GM21786 (cell line): ENCODE measurements at regions not wholly inside any gene's neighbourhood (a gene's known extent, or its start where the extent isn't known, plus 50 kb on each side); places are given as distances from the start of the nearest gene placed in this dataset.
A peak's percentile ranks its signal among the peaks of the same experiment; 100 is the strongest.
"Not testable (repeated sequence)": the region's sequence is repeated elsewhere in the genome, so short reads cannot be mapped to it uniquely, and the experiment has no call there.

Experiments
- ATAC-seq: cut with Tn5 transposase; IDR thresholded peaks from one replicate; pipeline ENCODE4 v1.9.1; 2021; ENCODE audit not compliant: unreplicated experiment

DNA sequence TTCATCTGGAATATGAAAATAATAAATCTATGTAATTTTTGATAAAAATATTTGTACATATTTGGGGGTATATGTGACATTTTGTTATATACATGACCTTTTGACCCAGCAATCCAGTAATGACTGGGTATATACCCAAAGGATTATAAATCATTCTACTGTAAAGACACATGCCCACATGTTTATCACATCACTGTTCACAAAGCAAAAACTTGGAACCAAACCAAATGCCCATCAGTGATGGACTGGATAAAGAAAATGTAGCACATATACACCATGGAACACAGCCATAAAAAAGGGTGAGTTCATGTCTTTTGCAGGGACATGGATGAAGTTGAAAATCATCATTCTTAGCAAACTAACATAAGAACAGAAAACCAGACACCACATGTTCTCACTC, 472.1 kb upstream of the DDX18 start:
- ATAC-seq: no peak

DNA sequence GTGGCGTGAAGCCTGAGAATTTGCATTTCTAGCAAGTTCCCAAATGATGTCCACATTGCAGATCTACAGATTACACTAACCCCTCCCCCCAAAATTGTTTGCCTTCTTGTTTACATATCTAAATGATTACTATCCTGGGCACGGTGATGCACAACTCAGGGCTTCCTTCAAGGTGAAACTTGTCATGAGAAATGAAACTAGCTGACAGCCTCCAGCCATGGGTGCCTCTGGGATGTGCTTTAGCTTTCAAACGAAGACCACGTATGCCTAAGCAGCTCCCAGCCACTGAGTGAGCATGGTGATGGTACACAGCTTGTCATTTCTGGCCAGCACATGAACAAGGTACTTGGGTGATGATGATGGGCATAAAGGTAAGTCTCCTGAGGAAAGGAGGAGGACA, 464.8 kb upstream of the DDX18 start:
- no peak for ATAC-seq

DNA sequence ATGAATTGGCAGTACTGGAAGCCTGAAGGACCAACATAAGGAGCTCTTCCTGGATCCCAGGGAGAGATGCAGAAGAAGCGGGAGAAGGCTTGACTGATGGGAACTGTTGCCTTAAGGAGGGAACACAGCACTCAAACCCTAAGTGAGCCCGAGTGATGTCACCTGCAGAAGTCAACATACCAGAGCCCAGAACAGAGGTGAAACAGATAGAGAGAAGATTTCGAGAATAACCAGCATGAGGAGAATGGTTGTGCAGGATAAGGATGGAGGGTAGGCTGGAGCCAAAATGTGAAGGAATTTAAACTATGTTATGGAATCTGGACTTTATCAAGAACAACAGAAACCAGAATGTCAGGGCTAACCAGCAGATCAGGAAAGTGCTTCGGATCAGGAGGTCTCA, 463.1 kb upstream of the DDX18 start:
- no peak for ATAC-seq

DNA sequence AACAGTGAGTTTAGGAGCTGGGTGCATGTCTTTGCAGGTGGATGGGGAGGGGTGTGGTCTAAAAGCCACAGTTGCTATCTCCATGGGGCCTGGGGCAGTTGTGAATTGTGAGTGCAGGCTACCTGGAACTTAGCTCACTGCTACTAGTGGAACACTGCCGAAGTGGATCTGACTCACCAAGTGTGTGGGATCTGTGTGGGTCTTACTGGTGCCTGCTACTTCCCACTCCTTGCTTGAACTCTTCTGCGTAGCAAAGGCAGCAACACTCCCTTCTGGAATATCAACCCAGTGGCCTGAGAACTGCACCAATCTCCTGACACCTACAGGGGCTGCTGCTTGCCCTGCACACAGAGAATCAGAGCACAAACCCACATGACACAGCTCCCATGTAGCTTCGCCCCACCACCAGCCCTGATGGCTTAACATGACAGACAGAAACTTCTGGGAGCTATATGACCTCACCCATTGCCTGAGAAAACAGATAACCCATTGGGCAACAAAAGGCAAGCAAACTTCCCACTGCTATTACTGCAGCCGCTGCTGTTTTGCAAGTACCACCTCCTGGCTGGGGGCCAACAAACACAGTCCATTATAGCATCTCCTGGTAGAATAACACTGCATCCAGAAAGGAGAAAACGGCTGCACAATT, 455.1 kb upstream of the DDX18 start:
- no peak for ATAC-seq

GRCh38 chr2:117360586-117360985, 453.9 kb upstream of the DDX18 start:
- no peak for ATAC-seq

GRCh38 chr2:117378653-117379052, 435.8 kb upstream of the DDX18 start:
- ATAC-seq: peak; percentile 94

DNA sequence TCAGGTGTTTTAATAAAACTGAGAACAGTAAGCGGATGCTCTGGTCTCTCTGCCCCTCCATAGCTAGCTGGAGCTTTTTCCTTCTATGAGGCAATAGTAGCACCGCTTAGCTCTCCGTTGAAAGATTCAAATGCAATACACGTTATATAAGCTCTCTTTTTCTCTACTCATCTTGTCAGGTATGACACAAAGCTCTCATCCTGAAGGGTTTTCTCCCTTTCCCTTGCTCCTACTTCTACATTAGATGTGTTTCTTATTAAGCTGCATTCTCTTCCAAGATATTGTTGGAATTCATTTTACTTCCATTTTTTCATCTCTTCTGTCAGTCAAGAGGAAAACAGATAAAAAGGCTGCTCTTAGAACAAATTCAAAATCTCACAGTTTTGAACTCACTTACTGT, 434.6 kb upstream of the DDX18 start:
- ATAC-seq: no peak

- ATAC-seq: not testable (repeated sequence)
Observed at GRCh38 chr2:117383997-117384396, 430.5 kb upstream of the DDX18 start.

DNA sequence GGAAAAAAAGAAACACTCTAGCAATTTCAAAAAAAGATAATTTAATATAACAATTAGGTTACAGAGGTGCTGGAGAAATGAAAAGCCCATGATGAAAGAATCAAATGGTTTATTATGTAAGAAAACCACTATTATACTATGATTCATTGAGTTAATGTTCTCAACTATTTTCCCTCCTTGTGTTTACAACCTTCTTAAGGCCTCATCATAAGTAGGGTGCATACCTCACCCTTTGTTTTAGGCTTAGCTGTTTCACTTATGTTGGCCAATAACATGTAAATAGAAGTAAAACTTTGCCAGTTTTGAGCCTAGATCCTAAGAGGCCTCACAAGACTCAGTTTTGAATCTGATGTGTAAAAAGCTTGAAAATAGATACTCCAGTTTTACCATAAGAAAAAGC, 418.3 kb upstream of the DDX18 start:
- no peak for ATAC-seq

DNA sequence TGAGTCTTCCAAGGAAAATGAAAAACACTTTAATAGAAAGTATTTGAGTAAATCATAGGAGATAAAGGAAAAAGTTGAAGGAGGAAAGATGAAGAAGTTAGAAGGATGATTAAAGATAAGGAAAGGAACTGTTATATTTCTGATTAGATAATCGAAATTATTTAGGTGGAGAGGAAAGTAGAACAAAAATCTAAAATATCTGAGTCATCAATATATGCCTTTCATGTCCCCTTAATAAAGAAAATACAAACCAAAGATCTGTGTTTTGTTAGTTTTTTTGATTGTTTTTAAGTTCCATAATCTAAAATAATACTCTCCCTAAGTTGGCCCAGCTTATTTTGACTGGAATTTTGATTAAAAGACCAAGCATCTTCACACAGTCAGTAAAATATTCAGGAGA, 412.9 kb upstream of the DDX18 start:
- no peak for ATAC-seq

GRCh38 chr2:117406443-117406842, 408.0 kb upstream of the DDX18 start:
- no peak for ATAC-seq

DNA sequence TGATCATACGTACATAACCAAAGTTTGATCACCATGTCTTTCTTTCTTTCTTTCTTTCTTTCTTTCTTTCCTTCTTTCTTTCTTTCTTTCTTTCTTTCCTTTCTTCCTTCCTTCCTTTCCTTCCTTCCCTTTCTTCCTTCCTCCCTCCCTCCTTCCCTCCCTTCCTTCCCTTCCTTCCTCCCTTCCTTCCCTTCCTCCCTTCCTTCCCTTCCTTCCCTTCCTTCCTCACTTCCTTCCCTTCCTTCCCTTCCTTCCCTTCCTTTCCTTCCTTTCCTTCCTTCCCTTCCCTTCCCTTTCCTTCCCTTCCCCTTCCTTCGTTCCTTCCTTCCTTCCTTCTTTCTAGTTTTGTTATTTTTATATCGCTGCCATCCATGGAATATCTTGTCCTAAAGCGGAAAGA, 406.7 kb upstream of the DDX18 start:
- no peak for ATAC-seq

- ATAC-seq: no peak
Observed at GRCh38 chr2:117409443-117409842, 405.0 kb upstream of the DDX18 start.

DNA sequence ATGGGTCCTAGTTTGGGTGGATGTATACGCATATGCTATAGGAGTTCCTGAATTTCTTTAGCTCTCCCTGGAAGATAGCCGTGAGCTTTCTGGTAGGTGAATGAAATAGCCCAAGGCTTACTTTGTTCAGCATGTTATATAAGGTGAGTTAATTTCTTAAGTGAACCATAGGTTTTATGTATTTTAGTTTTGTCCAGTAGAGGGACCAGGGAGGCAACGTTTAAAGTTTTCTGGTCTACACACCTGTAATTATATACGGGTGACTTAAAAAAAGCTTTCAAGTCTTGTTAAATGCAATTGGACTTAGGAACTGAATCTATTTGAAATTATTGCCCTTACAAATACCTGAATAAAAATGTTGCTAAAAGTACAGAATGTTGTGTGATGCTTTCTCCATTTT, 402.5 kb upstream of the DDX18 start:
- ATAC-seq: no peak

DNA sequence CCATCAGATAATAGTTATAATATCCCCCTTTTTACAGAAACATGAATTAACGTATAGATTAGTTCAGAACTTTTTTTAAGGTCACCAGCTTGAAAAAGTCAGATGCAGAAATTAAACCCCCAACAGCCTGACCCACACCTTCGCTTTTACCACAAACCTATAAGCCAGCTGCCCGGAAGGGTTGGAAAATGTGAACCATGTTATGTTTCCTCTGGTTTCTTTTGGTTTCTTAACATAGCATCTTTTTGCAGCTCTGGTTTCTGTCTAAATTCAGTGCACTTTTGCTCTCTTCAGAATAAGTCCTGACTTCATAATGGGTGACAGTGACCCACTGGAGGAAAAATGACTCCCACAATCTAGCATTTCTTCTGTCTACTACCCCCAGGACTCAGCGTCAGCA, 381.7 kb upstream of the DDX18 start:
- ATAC-seq: no peak

GRCh38 chr2:117436697-117437096, 377.8 kb upstream of the DDX18 start:
- no peak for ATAC-seq

DNA sequence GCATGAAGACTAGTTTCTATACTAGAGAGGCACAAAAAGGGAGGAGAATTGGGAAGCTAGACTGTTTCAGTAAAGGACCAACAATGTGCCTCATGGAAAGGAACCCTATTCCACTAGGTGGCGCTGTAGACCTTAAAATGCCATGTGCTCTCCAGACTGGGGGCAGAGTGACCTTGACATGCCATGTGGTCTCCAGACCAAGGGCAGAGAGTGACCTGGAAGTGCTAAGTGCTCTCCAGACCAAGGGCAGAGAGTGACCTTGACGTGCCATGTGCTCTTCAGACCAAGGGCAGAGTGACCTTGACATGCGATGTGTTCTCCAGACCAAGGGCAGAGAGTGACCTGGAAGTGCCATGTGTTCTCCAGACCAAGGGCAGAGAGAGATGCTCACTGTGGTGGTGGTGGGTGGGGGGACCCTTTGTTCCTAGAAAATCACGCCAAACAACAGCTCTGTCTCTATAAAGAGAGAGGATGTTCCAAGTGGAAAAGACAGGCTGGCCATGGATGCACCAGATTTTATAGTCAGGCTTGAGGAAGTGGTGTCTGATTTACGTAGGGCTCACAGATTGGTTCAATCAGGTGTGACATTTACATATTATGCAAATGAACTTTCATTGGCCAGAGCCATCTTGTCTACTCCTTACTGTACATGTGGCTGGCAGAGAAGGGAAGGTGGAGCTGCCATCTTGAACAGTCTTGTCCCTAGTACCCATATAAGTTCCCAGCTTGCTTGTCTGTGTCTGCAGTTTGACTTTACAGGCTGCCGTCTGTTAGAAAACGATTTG, 344.0 kb upstream of the DDX18 start:
- ATAC-seq: peak; percentile 68

GRCh38 chr2:117481608-117482007, 332.9 kb upstream of the DDX18 start:
- ATAC-seq: no peak

DNA sequence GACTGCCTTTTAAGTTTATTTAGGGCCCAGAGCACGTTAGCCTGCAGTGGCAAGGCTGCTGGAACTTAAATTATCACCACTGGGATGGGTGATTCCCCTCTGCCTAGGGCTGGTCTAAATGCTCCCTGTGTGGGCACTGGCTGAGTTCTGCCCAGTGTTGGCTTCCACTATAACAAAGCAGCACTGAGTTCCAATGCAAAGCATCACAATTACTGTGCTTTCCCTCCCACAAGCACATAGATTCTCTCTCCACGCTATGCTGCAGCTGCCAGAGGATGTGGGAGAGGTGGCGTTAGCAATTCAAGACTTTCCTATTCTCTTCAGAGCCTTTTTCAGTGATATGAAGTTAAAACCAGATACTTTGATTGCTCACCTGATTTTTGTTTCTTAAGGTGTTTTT, 328.9 kb upstream of the DDX18 start:
- ATAC-seq: no peak

DNA sequence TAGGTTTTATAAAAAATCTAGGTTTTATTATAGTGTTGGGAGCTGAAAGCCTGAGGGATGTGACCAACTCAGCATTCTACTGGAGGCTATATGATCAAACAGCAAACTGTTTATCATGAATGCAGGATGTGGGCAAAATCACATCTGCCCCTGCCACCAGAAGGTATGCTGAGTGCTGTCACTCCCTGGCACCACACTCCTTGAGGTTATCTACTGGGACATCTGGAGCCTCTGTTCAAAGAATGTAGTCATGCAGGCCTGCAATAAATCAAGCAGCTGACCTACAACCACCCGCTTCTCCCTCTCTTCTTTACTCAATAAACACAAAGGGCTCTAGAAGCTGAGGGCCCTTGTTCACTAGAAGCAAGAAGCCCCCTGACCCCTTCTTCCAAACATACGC, 328.4 kb upstream of the DDX18 start:
- ATAC-seq: no peak

DNA sequence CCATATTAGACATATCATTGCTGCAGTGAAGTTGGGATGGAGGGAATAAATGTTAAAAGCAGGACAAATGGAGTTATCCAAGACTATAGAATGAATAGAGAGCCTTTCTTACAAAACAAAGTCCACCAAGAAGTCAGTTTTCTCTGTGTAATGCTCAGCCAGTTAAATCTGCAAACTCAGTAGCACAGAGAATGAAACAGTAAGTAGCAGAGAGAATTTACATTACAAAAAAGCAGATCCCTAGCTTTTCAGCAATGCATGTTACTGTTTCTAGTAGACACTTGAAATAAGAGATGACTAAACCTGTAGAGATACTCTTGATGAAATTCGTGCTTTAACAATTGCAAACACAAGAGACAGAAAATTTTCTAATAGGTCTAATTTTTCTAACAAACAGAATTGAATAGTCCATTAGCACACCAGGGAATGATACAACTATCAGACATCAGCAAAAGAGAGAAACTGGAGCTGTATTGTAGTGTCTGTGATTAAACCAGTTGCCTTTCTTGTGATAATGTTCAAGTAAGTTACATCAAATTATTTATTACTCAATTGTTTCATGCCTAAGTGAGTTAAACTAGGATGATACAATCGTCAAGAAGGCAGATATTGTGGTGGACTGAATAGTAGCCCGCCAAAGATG, 322.2 kb upstream of the DDX18 start:
- ATAC-seq: no peak

DNA sequence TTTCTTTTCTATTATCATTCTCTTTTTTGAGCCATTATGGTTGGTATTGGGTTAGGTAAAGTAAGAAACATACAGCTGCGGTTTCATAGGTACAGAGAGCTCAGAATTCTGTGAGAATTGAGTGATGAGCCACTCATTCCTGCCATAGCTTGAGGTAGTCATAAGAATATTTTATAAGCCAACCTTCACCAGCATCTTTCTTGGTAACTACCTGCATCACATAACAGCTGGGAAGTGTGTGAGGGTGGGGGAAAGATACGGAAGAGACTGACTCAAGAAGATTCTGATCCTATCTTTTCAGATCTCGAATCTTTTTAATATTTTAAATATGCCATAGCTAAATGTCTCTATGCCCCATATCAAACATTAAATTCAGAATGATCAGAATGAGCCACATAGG, 313.8 kb upstream of the DDX18 start:
- ATAC-seq: no peak
